Retinal pigment epithelial cell (primary cell): ENCODE measurements at regions not wholly inside any gene's neighbourhood (a gene's known extent, or its start where the extent isn't known, plus 50 kb on each side); places are given as distances from the start of the nearest gene placed in this dataset.
A peak's percentile ranks its signal among the peaks of the same experiment; 100 is the strongest.

Experiments used
- DNase-seq: peaks from one replicate; pipeline ENCODE4 v3.0.0-alpha.2; 2010; ENCODE audit warnings: low read depth
- H3K4me3 ChIP-seq: 2 replicates; pipeline ENCODE4 v1.5.1; 2011; ENCODE audit warnings: mild to moderate bottlenecking, low read length, control low read depth, moderate library complexity
- TF ChIP-seq, protein P1 (sequence below): conservative IDR thresholded peaks from 2 replicates; pipeline ENCODE4 v1.5.1; 2011; ENCODE audit warnings: low read depth, low read length, control low read depth, inconsistent platforms

DNA sequence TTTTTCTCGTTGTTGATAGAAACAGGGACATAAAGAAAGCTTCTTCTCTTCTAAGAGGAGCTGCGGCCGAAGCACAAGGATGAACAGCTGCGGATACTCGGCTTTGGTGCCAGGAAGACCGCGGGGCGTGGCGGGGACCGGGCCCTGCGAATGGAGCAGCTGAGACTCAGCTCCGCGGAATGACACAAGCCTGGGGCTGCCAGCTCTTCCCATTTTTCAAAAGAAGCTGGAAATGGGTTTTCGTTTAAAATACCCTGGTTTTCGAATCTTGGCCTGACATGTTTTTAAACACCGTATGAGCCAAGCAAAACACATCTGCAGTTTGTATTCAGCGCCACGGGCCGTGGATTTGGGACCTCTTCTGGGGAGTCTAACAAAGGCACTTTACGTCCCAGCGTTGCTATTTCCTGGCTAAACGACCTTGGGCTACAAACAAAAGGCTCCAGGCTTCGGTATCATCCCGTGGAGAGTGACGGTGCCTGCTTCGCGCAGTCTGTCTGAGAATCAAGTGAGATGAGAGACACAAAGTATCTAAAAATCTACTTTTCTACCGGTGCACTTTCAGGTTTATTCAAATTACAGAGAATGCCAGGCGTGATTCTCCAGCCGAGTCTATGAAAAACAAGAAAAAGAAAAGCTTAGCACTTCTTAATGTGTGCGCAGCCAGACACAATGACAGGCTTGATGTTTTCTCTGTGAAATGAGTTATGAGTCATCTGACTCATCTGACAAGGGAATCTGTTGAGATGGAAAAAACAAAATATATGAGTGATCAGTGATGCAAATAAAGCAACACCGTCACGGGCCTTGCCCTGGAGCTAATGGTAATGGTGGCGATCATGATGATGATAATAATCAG lies 114.0 kb upstream of the TMEM132D start:
- DNase-seq, result no peak
- TF ChIP-seq, protein P1, sequence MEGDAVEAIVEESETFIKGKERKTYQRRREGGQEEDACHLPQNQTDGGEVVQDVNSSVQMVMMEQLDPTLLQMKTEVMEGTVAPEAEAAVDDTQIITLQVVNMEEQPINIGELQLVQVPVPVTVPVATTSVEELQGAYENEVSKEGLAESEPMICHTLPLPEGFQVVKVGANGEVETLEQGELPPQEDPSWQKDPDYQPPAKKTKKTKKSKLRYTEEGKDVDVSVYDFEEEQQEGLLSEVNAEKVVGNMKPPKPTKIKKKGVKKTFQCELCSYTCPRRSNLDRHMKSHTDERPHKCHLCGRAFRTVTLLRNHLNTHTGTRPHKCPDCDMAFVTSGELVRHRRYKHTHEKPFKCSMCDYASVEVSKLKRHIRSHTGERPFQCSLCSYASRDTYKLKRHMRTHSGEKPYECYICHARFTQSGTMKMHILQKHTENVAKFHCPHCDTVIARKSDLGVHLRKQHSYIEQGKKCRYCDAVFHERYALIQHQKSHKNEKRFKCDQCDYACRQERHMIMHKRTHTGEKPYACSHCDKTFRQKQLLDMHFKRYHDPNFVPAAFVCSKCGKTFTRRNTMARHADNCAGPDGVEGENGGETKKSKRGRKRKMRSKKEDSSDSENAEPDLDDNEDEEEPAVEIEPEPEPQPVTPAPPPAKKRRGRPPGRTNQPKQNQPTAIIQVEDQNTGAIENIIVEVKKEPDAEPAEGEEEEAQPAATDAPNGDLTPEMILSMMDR, result no peak
- H3K4me3 ChIP-seq, result no peak overlapping the region

DNA sequence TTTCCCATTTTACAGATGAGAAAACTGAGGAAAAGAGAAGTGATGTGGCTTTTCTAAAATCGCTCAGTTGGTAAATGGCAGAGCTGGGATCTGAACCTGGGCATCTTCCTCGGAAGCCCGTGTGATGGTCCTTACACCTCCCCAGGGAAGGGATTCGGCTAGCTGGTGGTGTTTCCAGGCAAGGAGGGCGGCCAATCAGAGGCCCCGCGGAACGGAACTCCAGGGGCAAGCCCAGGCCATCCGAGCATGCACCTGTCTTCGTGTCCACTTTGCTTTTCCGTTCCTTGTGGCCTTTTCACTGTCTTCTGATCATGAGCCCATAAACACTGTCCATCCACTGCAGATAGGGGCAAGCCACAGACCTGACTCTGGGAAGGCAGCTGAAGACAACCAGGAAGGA lies 114.8 kb upstream of the TMEM132D start:
- no peak for DNase-seq
- TF ChIP-seq, protein P1, result no peak
- no peak overlapping the region for H3K4me3 ChIP-seq

DNA sequence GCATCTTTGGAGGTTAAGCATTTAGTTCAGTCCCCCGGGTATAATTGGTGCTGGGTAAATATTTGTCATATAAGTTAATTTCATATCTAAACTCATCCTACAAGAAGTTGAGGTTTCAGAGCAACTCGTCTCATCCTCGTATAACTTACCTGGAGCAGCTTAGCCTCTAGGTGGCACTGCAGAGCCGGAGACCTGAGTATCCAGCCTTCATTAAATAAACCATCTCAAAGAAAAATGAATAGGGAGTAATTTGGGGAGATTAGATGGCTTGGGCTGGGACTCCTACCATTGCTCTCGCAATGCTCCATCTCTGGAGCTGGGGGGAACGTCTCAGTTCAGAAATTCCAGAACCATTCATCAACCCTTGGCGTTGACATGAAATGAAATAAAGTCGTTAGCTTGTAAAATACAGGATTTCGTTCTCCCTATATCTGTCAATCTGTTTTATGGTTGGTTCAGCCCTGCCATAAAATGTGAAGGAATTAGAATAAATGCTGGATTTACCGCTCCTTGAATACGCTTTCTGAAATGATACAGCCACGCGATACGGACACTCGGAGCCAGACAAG lies 122.9 kb upstream of the TMEM132D start:
- DNase-seq, result no peak
- H3K4me3 ChIP-seq, result no peak overlapping the region
- TF ChIP-seq, protein P1, result peak; percentile 60

DNA sequence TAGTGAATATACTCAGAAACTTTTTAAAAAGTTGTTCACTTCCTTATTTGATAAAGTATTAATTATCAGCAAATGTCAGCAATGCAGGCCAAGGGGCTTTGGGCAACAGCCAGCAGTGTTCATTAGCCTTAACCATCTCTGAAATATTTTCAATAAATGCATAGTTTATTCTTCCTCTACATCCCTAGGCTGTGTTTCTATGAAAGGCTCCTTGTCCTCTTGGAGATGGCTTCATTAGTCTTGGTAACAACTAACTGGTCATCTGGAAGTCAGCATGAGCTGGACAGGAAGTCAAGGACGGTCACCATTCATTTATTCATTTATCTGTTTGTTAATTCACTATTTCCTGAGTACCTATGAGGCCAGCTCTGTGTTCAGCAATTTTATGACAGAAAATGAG lies 124.0 kb upstream of the TMEM132D start:
- DNase-seq, result no peak
- no peak overlapping the region for H3K4me3 ChIP-seq
- TF ChIP-seq, protein P1, result no peak

DNA sequence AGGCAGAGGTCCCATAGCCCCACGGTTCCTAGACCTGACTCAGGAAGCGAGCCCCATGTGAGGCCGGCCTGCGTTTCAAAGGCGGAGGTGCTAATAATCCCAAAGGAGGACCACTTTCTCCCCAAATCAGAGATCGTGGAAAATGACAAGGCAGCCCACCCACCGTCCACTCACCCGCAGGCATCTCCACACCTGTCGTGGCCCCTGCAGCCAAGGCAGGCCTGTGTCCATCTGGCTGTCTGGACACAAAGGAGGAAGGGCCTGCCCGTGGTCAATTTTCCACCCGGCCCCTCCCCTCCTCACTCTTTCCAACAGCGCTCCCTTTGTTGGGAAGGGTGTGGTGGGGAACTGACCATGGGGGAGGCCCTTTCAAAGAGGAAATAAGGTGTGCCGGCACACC lies 125.3 kb upstream of the TMEM132D start:
- no peak overlapping the region for H3K4me3 ChIP-seq
- no peak for DNase-seq
- TF ChIP-seq, protein P1, result no peak

DNA sequence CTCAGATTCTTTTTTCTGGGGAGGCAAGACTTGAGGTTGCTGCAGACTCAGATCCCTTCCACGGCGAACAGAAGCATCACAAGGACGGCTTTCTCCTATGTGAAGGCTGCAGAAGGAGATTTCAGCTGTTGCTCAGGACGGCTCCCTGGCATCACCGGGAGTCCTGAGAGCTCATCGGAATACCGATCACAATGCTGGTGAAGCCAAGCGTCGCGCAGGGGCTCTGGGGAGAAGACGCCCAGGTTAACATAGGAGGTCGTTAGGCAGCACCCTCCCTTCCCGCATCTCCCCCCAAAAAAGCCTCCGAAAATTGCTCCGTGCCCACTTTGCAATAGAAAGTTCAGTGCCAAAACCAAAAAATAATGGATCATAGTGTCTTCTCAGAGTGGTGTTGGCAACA lies 127.2 kb upstream of the TMEM132D start:
- no peak for DNase-seq
- TF ChIP-seq, protein P1, result no peak
- H3K4me3 ChIP-seq, result no peak overlapping the region
